ENCODE measurements at regions not wholly inside any gene's neighbourhood (a gene's known extent, or its start where the extent isn't known, plus 50 kb on each side); places are given as distances from the start of the nearest gene placed in this dataset.
"Not testable (repeated sequence)": the region's sequence is repeated elsewhere in the genome, so short reads cannot be mapped to it uniquely, and the experiment has no call there.

DNA sequence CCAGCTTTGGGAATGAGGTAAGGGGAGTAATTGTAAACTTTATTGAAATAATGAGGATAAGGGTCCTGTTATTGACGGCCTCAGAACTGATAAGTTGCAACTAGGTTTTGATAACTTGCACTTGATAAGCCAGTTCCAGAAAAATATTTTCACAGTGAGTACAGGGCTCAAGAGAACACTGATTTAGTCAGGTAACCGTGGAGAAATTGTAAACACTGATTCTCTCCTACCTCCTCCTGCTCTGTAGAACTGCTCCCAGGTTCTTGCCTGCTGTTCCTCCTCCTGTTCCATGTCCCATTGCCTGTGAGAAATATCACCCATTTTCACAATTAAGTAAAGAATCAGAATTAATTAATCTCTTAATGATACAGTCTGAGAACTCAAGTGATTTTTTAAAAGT, 55.0 kb upstream of the CXXC4 start:
- H3K4me3 ChIP-seq (ENCODE audit: low read depth in 1 of 2, low read length in 2 of 2): no peak overlapping the region
- no peak overlapping the region for H3K27ac ChIP-seq (ENCODE audit: low read depth, low read length)
- H3K36me3 ChIP-seq (ENCODE audit: control insufficient read depth in 1 of 2, insufficient read depth in 2 of 2, low read length in 2 of 2): no peaks in the 10 kb centered on the region
- no peak overlapping the region for H3K9ac ChIP-seq (ENCODE audit: low read depth in 1 of 2, low read length in 2 of 2)
- no peaks in the 10 kb centered on the region for H3K27me3 ChIP-seq (ENCODE audit: control insufficient read depth in 1 of 2, insufficient read depth in 2 of 2, low read length in 2 of 2)
- no peaks in the 10 kb centered on the region for H3K9me3 ChIP-seq (ENCODE audit: control insufficient read depth in 1 of 2, low read length in 2 of 2)
- H3K4me1 ChIP-seq (ENCODE audit: control insufficient read depth in 1 of 2, insufficient read depth in 2 of 2, low read length in 2 of 2): no peaks in the 10 kb centered on the region

DNA sequence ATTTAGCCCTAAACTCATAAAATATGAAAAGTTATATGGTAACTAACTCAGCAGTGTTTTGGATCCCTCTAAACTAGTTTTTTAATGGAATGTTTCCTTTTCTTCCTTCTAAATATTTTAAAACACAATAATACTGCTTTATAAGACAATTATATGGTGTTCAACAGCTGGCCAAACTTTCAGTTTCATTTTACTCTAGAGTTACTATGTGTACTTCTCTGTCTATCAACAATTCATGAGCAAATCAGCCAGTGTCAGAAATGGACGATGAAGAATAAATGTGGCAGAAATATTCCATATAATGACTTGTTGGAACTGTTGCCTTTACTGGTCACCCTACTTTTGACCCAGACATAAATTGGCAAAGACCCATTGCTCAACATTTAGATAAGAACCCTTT, 64.8 kb upstream of the CXXC4 start:
- no peaks in the 10 kb centered on the region for H3K27me3 ChIP-seq (ENCODE audit: control insufficient read depth in 1 of 2, insufficient read depth in 2 of 2, low read length in 2 of 2)

DNA sequence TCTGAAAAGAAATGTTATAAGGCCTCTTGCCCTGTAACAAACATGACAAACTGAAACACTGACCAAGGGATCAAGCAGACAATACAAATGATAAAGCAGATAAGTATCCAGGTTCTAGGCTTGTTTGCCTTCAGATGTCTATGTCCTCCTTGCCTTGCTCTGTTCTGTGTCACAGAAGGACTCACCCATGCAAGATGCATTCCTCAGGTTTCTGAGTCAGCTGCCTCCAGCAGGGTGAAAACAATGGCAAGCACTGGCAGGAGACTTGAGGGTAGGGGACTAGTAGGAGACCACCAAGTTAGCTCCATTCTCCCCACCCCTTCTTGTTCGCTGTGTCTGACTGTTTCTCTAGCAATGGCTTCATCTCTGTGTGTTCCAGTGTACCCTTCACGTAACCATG, 76.6 kb upstream of the CXXC4 start:
- H3K27me3 ChIP-seq (ENCODE audit: control insufficient read depth in 1 of 2, insufficient read depth in 2 of 2, low read length in 2 of 2): no peaks in the 10 kb centered on the region
- no peaks in the 10 kb centered on the region for H3K4me1 ChIP-seq (ENCODE audit: control insufficient read depth in 1 of 2, insufficient read depth in 2 of 2, low read length in 2 of 2)
- no peak overlapping the region for H3K9ac ChIP-seq (ENCODE audit: low read depth in 1 of 2, low read length in 2 of 2)
- no peak overlapping the region for H3K27ac ChIP-seq (ENCODE audit: low read depth, low read length)
- no peak overlapping the region for H3K4me3 ChIP-seq (ENCODE audit: low read depth in 1 of 2, low read length in 2 of 2)
- no peaks in the 10 kb centered on the region for H3K36me3 ChIP-seq (ENCODE audit: control insufficient read depth in 1 of 2, insufficient read depth in 2 of 2, low read length in 2 of 2)
- H3K9me3 ChIP-seq (ENCODE audit: control insufficient read depth in 1 of 2, low read length in 2 of 2): no peaks in the 10 kb centered on the region

More for the DNA sequence above, 64.8 kb upstream of the CXXC4 start:
- Histone ChIP-seq H3K9me3 (ENCODE audit: control insufficient read depth in 1 of 2, low read length in 2 of 2) (no peaks in the 10 kb centered on the region), H3K4me3 (ENCODE audit: low read depth in 1 of 2, low read length in 2 of 2) (no peak overlapping the region), H3K4me1 (ENCODE audit: control insufficient read depth in 1 of 2, insufficient read depth in 2 of 2, low read length in 2 of 2) (no peaks in the 10 kb centered on the region), H3K36me3 (ENCODE audit: control insufficient read depth in 1 of 2, insufficient read depth in 2 of 2, low read length in 2 of 2) (no peaks in the 10 kb centered on the region), H3K9ac (ENCODE audit: low read depth in 1 of 2, low read length in 2 of 2) (no peak overlapping the region), H3K27ac (ENCODE audit: low read depth, low read length) (no peak overlapping the region)

DNA sequence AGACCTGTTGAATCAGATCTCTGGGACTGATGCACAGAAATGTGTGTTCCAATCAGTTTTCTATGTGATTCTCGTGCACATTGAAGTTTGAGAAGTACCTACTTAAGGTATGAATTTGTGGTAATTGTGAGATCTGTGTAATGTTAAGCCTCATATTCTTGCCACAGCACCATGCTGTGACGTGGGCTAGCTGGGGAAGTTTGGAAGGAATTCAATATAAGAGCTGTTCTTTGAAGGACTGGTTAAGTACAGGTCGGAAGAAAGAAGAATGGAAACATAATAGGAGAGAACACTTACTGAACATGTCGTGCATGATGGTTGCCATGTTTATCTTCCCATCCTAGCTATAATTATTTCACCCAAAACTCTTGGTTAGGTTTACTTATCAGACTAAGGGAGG, 79.7 kb upstream of the CXXC4 start:
- Histone ChIP-seq H3K27ac (ENCODE audit: low read depth, low read length) (no peak overlapping the region), H3K4me1 (ENCODE audit: control insufficient read depth in 1 of 2, insufficient read depth in 2 of 2, low read length in 2 of 2) (no peaks in the 10 kb centered on the region), H3K36me3 (ENCODE audit: control insufficient read depth in 1 of 2, insufficient read depth in 2 of 2, low read length in 2 of 2) (no peaks in the 10 kb centered on the region), H3K4me3 (ENCODE audit: low read depth in 1 of 2, low read length in 2 of 2) (no peak overlapping the region), H3K9ac (ENCODE audit: low read depth in 1 of 2, low read length in 2 of 2) (no peak overlapping the region), H3K27me3 (ENCODE audit: control insufficient read depth in 1 of 2, insufficient read depth in 2 of 2, low read length in 2 of 2) (no peaks in the 10 kb centered on the region), H3K9me3 (ENCODE audit: control insufficient read depth in 1 of 2, low read length in 2 of 2) (no peaks in the 10 kb centered on the region)

DNA sequence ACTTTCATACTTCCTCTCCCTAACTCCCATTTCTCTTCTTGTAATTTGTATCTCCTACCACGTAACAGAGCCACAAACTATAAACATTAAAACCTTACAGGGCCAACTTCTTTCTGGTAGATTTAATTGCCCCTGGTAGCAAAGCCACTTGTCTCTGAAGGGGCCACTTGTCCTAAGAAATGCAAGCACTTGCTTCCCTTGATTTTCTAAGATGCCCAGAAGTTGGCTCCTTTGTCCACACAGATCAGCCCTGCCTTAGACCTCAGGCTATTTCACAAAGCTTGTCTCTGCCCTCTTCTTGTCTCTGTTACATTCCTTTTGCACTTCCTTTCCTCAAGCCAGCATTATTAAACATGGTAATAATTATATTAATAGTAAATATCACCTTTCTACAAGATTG, 80.6 kb upstream of the CXXC4 start:
- H3K4me3 ChIP-seq (ENCODE audit: low read depth in 1 of 2, low read length in 2 of 2): no peak overlapping the region
- no peak overlapping the region for H3K9ac ChIP-seq (ENCODE audit: low read depth in 1 of 2, low read length in 2 of 2)

DNA sequence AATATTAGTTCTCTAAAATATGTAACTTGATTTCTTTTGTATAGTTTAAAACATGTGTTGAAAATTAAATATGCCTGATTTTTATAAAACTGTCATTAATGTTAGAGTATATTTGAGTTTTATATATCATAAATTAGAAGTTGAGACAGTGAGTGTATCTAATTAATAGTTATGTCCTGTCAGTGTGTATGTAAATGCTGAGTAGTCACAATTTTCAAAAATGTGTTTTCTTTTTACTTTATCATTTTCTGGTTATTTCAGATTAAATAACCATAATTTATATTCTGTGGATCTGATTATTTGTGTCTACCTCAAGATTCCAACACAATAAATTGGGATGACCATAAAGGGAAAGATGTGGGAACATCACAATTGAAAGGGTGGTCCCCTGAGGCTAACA, 82.7 kb upstream of the CXXC4 start:
- Histone ChIP-seq H3K27me3 (ENCODE audit: control insufficient read depth in 1 of 2, insufficient read depth in 2 of 2, low read length in 2 of 2) (no peaks in the 10 kb centered on the region), H3K9ac (ENCODE audit: low read depth in 1 of 2, low read length in 2 of 2) (no peak overlapping the region), H3K36me3 (ENCODE audit: control insufficient read depth in 1 of 2, insufficient read depth in 2 of 2, low read length in 2 of 2) (no peaks in the 10 kb centered on the region), H3K4me1 (ENCODE audit: control insufficient read depth in 1 of 2, insufficient read depth in 2 of 2, low read length in 2 of 2) (no peaks in the 10 kb centered on the region), H3K9me3 (ENCODE audit: control insufficient read depth in 1 of 2, low read length in 2 of 2) (no peaks in the 10 kb centered on the region), H3K27ac (ENCODE audit: low read depth, low read length) (no peak overlapping the region), H3K4me3 (ENCODE audit: low read depth in 1 of 2, low read length in 2 of 2) (no peak overlapping the region)

More for the DNA sequence above, 80.6 kb upstream of the CXXC4 start:
- H3K9me3 ChIP-seq (ENCODE audit: control insufficient read depth in 1 of 2, low read length in 2 of 2): no peaks in the 10 kb centered on the region
- no peak overlapping the region for H3K27ac ChIP-seq (ENCODE audit: low read depth, low read length)
- no peaks in the 10 kb centered on the region for H3K36me3 ChIP-seq (ENCODE audit: control insufficient read depth in 1 of 2, insufficient read depth in 2 of 2, low read length in 2 of 2)
- no peaks in the 10 kb centered on the region for H3K4me1 ChIP-seq (ENCODE audit: control insufficient read depth in 1 of 2, insufficient read depth in 2 of 2, low read length in 2 of 2)
- no peaks in the 10 kb centered on the region for H3K27me3 ChIP-seq (ENCODE audit: control insufficient read depth in 1 of 2, insufficient read depth in 2 of 2, low read length in 2 of 2)

DNA sequence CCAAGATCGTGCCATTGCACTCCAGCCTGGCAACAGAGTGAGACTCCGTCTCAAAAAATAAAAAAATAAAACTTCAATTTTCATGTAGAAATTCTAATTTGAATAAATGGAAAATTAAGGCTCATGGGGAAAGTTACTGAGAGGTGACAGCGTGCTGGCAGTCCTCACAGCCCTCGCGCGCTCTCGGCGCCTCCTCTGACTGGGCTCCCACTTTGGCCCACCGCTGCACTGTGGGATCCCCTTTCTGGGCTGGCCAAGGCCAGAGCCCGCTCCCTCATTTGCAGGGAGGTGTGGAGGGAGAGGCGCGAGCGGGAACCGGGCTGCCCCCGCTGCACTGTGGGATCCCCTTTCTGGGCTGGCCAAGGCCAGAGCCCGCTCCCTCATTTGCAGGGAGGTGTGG, 86.8 kb upstream of the CXXC4 start:
- not testable (repeated sequence) for H3K27ac ChIP-seq (ENCODE audit: low read depth, low read length); H3K9ac ChIP-seq (ENCODE audit: low read depth in 1 of 2, low read length in 2 of 2); H3K4me1 ChIP-seq (ENCODE audit: control insufficient read depth in 1 of 2, insufficient read depth in 2 of 2, low read length in 2 of 2); H3K4me3 ChIP-seq (ENCODE audit: low read depth in 1 of 2, low read length in 2 of 2); H3K36me3 ChIP-seq (ENCODE audit: control insufficient read depth in 1 of 2, insufficient read depth in 2 of 2, low read length in 2 of 2); H3K27me3 ChIP-seq (ENCODE audit: control insufficient read depth in 1 of 2, insufficient read depth in 2 of 2, low read length in 2 of 2); H3K9me3 ChIP-seq (ENCODE audit: control insufficient read depth in 1 of 2, low read length in 2 of 2)

DNA sequence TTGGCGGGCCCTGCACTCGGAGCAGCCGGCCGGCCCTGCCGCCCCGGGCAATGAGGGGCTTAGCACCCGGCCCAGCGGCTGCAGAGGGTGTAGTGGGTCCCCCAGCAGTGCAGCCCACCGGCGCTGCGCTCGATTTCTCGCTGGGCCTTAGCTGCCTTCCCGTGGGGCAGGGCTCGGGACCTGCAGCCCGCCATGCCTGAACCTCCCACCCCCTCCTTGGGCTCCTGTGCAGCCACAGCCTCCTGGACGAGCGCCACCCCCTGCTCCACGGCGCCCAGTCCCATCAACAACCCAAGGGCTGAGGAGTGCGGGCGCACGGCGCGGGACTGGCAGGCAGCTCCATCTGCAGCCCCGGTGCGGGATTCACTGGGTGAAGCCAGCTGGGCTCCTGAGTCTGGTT, 87.4 kb upstream of the CXXC4 start:
- H3K4me3 ChIP-seq (ENCODE audit: low read depth in 1 of 2, low read length in 2 of 2); H3K27ac ChIP-seq (ENCODE audit: low read depth, low read length); H3K4me1 ChIP-seq (ENCODE audit: control insufficient read depth in 1 of 2, insufficient read depth in 2 of 2, low read length in 2 of 2); H3K36me3 ChIP-seq (ENCODE audit: control insufficient read depth in 1 of 2, insufficient read depth in 2 of 2, low read length in 2 of 2); H3K9ac ChIP-seq (ENCODE audit: low read depth in 1 of 2, low read length in 2 of 2); H3K9me3 ChIP-seq (ENCODE audit: control insufficient read depth in 1 of 2, low read length in 2 of 2); H3K27me3 ChIP-seq (ENCODE audit: control insufficient read depth in 1 of 2, insufficient read depth in 2 of 2, low read length in 2 of 2): not testable (repeated sequence)

DNA sequence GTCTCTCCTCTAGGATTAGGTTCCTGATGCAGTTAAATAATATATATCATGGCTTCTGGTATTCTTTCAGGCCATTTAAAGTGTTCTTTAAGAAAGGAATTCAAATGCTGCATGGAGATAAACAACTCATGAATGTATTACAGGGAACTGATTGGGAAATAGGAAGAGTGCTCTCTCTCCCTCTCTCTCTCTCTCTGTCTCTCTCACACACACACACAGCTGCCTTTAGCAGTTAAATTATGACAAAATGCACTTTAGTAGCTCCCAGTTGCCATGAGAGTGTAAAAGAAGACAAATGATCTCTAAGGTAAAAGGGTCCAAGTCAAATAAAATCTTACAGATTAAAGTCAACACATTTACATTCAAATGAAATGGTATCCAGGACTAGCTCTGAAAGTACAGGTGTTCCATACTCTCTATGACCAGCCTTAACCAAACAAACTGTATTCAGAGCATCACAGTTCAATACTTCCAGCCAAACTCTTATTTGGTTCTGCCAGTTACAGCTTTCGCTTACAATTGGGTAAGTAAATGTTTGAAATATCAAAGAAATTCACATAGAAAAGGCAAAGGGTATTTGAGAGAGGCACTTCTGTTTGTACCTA, 94.7 kb upstream of the CXXC4 start:
- H3K27me3 ChIP-seq (ENCODE audit: control insufficient read depth in 1 of 2, insufficient read depth in 2 of 2, low read length in 2 of 2): no peaks in the 10 kb centered on the region
- peaks cover 4 to 5% of the 10 kb centered on the region in 2 donors for H3K4me1 ChIP-seq (ENCODE audit: control insufficient read depth in 1 of 2, insufficient read depth in 2 of 2, low read length in 2 of 2)
- H3K27ac ChIP-seq (ENCODE audit: low read depth, low read length): no peak overlapping the region
- no peaks in the 10 kb centered on the region for H3K36me3 ChIP-seq (ENCODE audit: control insufficient read depth in 1 of 2, insufficient read depth in 2 of 2, low read length in 2 of 2)
- H3K4me3 ChIP-seq (ENCODE audit: low read depth in 1 of 2, low read length in 2 of 2): no peak overlapping the region
- no peaks in the 10 kb centered on the region for H3K9me3 ChIP-seq (ENCODE audit: control insufficient read depth in 1 of 2, low read length in 2 of 2)
- no peak overlapping the region for H3K9ac ChIP-seq (ENCODE audit: low read depth in 1 of 2, low read length in 2 of 2)

DNA sequence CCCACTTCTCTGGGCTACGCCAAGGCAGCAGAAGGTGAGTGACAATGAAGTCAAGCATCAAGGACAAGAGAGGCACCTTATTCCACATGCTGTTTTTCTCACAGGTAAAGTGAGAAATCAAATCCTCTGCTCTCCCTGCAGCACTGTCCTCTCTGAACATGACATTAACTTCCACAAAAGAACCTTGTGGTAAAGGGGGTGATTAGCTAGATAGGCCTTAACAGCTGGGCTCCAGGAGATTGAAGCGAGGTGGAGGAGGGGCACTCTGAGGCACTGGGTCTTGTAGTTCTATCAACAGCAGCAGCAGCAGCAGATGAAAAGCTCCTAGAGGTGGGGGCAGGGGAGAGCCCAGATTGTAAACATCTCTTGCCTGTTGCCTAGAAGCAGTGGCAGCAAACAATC, 96.8 kb upstream of the CXXC4 start:
- Histone ChIP-seq H3K4me3 (ENCODE audit: low read depth in 1 of 2, low read length in 2 of 2) (no peak overlapping the region), H3K27ac (ENCODE audit: low read depth, low read length) (no peak overlapping the region)

DNA sequence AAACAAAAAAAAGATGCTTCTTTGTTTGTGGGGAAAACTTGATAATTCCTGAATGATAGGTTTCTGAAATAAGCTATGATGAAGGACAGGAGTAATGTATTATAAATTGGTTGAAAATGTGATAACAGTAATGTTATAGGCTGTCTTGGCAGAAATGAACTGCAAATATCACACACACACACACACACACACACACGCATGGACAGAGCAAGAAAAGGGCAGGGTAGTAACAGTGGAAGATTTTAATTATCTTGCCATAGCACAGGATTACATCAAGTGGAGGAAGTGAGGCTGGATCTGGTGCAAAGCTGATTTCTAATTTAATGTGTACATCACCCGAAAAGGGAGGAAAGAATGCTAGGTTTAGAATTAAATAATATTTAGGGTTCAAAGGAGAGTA, 97.5 kb upstream of the CXXC4 start:
- Histone ChIP-seq H3K9me3 (ENCODE audit: control insufficient read depth in 1 of 2, low read length in 2 of 2) (no peaks in the 10 kb centered on the region), H3K36me3 (ENCODE audit: control insufficient read depth in 1 of 2, insufficient read depth in 2 of 2, low read length in 2 of 2) (no peaks in the 10 kb centered on the region), H3K4me3 (ENCODE audit: low read depth in 1 of 2, low read length in 2 of 2) (no peak overlapping the region), H3K27ac (ENCODE audit: low read depth, low read length) (no peak overlapping the region), H3K9ac (ENCODE audit: low read depth in 1 of 2, low read length in 2 of 2) (no peak overlapping the region), H3K4me1 (ENCODE audit: control insufficient read depth in 1 of 2, insufficient read depth in 2 of 2, low read length in 2 of 2) (peaks cover 9% of the 10 kb centered on the region in 2 donors), H3K27me3 (ENCODE audit: control insufficient read depth in 1 of 2, insufficient read depth in 2 of 2, low read length in 2 of 2) (no peaks in the 10 kb centered on the region)

More for the DNA sequence above, 96.8 kb upstream of the CXXC4 start:
- no peaks in the 10 kb centered on the region for H3K27me3 ChIP-seq (ENCODE audit: control insufficient read depth in 1 of 2, insufficient read depth in 2 of 2, low read length in 2 of 2)
- H3K4me1 ChIP-seq (ENCODE audit: control insufficient read depth in 1 of 2, insufficient read depth in 2 of 2, low read length in 2 of 2): peaks cover 9% of the 10 kb centered on the region in 2 donors
- H3K9ac ChIP-seq (ENCODE audit: low read depth in 1 of 2, low read length in 2 of 2): no peak overlapping the region
- H3K36me3 ChIP-seq (ENCODE audit: control insufficient read depth in 1 of 2, insufficient read depth in 2 of 2, low read length in 2 of 2): no peaks in the 10 kb centered on the region
- H3K9me3 ChIP-seq (ENCODE audit: control insufficient read depth in 1 of 2, low read length in 2 of 2): no peaks in the 10 kb centered on the region
